Fibroblast of skin of left biceps (primary cell): ENCODE measurements at regions not wholly inside any gene's neighbourhood (a gene's known extent, or its start where the extent isn't known, plus 50 kb on each side); places are given as distances from the start of the nearest gene placed in this dataset.

Source experiments
- DNase-seq, 2 experiments: peaks; one replicate each; pipeline ENCODE4 v3.0.0-alpha.2; 2013; ENCODE audit warnings: low read depth in 2 of 2

- DNase-seq: no peak
Measured at GRCh38 chr1:56394298-56394697, 185.1 kb downstream of the PLPP3 start.

DNA sequence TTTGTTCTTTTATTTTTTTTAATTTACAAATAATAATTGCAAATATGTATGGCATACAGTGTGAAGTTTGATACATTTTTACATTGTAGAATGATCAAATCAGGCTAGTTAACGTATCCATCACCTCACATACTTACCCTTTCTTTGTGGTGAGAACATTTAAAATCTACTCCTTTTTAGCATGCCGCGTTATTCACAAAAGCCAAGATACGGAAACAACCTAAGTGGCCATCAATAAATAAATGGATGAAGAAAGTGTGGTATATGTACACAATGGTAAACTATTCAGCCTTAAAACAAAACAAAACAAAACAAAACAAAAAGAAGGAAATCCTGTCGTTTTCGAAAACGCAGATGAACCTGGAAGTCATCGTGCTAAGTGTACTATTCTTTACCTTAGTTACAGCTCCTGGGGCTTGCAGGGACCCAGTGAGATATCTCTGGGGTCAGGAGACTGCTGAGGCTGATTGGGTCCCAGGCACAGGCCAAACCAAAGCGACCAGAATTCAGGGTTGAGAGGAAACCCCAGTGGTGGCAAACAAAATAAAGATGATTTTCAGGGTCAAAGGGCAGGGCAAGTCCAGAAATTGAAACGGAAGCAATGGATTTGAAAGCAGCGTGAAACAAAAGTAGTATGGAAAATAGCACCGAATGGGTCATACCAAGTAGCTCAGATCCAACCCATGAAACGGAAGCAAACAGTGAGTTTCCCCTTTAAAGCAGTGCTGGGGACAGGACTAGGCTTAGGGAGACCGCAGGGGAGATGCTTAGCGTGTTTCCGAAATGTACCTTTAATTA is 188.2 kb downstream of the PLPP3 start:
- no peak for DNase-seq

- DNase-seq: no peak
Measured at GRCh38 chr1:56390232-56390867, 189.0 kb downstream of the PLPP3 start.

- DNase-seq: no peak
Measured at GRCh38 chr1:56389813-56390212, 189.6 kb downstream of the PLPP3 start.

GRCh38 chr1:56387071-56387740 is 192.2 kb downstream of the PLPP3 start:
- DNase-seq: no peak

GRCh38 chr1:56385314-56385713 is 194.0 kb downstream of the PLPP3 start:
- DNase-seq: no peak

DNA sequence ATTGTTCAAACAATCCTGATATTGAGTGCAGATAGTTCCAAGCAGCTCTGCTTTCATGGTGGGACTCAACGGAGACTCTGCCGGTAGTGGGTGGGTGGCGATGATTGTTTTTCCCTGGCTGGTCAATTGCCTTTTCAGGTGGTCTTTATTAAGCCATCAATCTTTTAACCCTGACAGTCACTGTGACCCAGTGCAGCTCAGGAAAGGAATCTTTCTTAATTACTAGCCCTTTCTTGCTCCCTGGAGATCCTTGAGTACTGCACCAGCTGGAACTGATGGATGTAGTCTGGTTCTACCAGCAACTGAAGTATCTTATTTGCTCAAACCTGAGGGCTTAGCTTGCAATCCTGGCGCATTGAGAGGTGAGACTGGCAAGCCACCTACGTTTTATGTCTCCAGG is 196.4 kb downstream of the PLPP3 start:
- no peak for DNase-seq

- DNase-seq: no peak
Measured at GRCh38 chr1:56380531-56380930, 198.8 kb downstream of the PLPP3 start.

- DNase-seq: no peak
Measured at GRCh38 chr1:56378341-56379070, 200.9 kb downstream of the PLPP3 start.

- no peak for DNase-seq
Measured at GRCh38 chr1:56377431-56377830, 201.9 kb downstream of the PLPP3 start.

DNA sequence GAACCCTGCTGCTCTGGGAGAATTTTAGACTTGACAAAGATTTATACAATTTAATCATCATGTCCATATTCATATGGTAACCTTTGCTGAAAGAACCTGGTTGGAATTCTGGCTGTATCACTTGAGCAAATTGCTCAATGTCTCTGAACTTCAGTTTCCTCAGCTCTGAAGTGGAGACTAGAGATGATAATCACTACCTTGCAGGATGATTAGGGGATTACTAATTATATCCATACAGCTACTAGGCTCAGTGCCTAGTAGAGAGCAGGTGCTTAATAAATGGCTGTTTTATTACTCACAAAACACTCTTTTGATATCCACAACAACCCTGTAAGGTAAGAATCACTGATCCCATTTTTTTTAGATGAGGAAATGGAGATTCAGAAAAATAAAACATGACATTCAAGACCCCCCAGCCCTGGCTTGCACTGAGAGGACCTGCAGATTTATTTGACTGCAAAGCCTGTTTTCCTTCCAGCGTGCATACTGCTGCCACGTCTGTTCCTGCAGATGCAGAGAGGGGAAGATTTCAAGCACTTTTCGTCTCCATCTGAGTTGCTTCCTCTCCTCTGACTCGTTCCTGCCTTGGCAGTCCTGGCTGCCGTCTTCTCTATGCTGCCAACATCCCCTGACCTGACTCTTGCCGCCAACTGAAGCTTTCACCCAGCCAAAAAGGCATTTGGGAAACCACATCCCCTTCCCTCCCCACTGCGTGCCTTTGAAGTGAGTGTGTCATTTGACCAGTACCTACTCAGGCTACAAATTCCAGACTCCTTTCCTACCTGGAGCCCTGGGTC is 203.0 kb downstream of the PLPP3 start:
- no peak for DNase-seq

DNA sequence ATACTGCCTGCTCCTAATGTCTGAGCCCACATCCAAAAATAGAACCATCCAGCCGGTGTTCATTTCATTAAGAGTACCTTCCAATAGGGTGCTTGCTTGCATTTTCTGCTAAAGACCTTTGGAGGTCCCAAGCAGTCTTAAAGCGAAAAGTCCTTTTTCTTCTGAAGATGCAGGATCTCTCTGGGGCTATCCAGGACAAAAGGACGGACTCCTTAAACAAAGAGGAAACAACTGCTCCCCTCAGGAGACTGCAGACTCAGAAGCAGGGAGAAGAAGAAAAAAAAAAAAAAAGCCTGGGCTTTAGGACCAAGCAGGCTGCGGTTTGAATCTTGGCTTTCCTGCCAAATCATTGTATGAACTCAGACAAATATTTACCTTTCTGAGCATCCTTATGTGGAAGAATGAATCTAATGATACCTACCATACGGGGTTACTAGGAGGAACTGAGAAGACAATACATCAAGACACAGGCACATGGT is 204.0 kb downstream of the PLPP3 start:
- no peak for DNase-seq

DNA sequence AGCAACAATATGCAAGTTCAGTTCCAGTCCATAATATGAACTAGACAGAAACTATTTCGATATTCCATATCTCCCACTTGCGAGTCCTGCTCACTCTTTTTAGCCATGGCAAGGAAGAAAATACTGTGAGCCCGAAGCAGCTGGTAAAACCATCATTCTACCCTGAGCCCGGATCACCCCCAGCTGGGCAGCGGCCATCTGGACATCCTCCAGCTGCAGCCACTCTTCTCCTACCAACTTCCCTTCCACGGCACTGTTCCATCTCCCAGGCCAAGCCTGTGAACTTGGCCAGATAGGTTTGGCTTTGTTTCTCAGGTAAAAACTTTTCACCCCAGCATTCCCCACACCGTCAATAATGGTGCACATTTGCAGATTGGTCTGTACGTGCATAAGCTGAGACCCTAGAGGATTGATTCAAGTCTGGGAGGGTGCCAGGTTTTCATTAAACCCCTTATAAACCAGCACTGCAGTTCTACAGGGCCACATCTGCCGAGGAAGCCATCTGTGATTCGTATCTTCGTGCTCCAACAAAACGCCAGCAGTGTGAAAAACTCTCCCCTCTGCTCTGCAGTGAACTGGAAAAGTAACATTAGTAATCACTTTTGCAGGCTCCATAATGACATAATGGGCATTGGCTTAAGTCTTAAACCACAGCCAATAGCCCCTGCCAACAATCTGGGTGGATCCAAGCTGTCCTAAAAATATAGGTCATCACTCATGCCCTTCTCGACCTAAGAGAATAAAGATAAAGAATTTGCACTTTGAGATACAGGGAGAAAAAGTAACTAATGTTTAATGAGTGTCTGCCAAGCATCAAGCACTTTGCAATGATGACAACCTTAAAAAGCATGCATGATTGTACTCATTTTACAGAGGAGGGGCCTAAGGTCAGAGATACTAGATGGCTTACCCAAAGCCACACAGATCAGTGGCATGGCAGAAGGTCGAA is 205.1 kb downstream of the PLPP3 start:
- no peak for DNase-seq

- DNase-seq: no peak
Measured at GRCh38 chr1:56370513-56370912, 208.8 kb downstream of the PLPP3 start.

- DNase-seq: no peak
Measured at GRCh38 chr1:56363007-56363770, 216.2 kb downstream of the PLPP3 start.

DNA sequence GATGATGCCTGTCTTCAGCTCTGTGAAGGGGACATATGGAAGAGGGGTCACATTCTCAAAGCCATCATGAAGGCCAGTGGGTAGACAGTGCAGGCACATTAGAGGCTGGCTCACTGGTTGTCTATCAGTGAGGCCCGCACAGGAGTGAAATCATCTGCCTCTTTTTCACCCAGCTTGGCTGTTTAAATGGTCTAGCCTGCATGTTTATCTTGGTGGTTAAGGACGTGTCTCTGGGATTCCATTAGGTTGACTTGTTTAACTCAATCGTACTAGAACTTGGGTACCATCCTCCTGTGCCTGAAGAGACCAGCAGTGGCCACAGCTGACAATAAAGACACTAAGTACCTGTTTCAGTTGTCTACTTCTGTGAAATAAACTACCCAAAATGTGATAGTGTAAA is 219.3 kb downstream of the PLPP3 start:
- no peak for DNase-seq

GRCh38 chr1:56359056-56359455 is 220.3 kb downstream of the PLPP3 start:
- DNase-seq: no peak

DNA sequence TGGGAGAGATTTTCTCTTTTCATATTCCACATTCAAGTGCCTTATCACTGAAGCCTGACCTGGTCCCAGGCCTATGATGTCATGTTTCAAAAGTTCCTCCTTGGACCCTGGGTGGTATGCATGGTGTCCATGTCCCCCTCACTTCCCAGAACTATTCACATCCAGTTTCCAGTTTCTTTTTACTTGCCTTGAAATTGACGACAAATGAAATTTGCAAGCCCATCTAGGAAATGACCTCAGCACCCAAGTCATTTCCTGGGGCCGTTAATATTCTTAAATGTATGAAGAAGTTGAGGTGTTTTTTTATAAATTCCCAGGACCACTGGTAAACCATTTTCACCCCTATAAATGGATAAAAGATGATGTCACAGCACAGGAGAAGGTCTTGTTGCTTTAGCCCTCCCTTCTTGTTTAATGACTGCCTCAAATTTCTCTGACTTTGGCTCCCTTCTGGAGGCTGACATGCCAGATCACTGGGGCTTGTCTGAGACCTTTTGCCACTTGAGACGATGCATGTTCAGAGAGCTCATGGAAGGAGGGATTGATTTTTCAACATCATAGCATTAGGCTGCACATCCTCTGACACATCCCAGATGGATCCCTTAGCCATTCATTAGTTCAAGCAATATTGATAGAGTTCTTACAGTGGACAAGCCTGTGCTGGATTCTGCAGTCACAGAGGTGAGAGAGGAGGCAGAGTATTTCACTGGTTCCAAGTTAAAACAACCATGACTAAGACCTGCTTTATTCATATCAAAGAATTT is 221.3 kb downstream of the PLPP3 start:
- DNase-seq: no peak
